ENCODE measurements at regions not wholly inside any gene's neighbourhood (a gene's known extent, or its start where the extent isn't known, plus 50 kb on each side); places are given as distances from the start of the nearest gene placed in this dataset.
"Not testable (repeated sequence)": the region's sequence is repeated elsewhere in the genome, so short reads cannot be mapped to it uniquely, and the experiment has no call there.

DNA sequence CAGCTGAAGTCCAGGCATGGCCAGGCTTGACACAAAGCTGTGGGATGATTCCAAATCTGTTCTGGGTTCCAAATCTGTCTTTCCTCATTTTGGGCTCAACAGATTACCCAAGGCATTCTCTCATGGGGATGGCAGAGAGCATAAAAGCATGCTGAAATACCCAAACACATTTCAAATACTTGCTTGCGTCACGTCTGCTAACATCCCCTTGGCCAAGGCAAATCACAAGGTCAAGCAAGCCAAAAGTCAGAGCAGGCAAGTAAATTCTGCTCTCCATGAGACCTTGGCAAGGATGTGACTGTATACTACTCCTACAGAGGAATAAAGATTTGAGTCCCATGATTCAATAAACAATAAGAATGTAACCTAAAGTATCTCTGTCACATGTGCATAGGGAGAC lies 306.7 kb downstream of the EPB41L4A start:
- no peak for DNase-seq

DNA sequence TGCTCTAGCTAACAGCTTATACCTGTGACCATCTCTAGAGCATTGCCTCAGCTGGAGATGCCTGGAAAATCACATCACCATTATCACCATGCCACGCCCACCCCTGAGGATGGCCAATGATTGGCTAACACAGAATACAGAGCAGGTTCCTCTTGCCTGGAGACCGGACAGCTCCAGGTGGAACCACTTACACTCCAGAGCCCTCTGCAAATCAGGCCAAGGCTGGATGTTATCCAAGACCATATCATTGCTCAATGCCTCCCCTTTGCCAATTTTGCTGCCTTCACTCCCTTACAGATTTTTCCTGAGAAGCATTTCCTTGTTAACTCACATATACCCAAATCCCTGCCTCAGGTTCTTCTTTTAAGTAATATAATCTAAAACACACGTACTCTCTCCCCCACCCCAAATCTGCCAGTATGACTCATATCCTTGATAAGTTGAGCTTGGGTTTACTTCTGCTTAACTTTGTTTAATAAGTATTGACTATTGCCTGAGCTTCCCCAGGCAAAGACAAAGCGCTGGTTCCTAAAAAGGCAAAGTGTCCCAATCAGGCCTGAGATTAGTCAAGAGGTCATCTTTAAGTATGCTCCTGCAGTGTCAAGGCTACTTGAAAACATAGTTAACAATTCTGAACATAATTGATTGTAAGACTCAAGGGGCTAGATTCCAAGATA lies 309.6 kb downstream of the EPB41L4A start:
- DNase-seq: no peak

DNA sequence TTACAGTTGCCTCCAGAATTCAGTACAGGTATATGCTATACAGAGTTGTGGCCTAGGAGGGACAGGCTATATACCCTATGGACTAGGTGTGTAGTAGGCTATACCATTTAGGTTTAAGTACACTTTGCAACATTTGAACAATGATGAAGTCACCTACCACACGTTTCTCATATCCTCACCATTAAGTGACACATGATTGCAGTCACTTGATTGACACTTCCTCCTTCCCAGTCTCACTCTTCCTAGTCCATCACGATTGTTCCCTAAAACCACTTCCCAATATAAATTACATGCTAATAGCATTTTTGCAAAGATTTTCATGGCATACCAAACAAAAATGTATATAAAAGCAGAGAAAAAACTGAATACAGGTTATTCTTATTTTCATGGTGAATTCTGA lies 312.2 kb downstream of the EPB41L4A start:
- DNase-seq: no peak

DNA sequence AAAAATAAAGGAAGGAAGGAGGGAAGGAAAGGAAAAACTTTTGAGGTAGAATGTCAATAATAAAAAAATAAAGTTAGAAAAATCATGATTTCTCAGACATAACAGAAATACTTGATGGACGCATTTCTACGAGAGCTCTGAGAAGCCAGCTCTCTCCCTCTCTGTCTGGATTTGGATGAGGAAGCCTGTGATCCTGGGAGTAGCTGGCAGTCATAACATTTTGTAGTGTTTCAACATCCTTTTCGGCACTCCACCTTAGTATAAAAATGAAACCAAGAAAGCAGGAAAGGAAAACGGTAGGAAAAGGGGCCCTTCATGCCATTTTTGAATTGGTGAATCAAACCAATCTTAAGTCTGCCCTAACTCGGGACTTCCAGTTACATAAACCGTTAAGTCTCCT lies 321.3 kb downstream of the EPB41L4A start:
- DNase-seq: no peak

DNA sequence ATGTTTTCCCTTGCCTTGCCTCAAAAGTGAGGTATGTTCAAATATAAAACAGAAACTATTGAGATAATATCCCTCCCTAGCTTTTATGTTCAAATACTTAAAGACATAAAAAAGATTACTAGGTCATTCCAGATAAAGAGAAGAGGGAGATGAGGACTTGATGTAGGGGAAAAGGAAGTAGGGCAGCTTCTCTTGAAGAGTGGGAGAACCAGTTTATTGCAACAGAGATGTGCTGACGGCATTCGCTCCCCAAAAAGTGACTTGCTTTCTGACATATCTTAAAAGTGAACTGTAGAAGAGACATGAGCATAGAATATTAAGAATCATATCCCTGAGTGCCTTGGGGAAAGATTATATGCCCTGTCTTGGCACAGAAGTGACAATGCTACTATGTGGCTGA lies 330.2 kb upstream of the NREP start:
- DNase-seq: no peak

DNA sequence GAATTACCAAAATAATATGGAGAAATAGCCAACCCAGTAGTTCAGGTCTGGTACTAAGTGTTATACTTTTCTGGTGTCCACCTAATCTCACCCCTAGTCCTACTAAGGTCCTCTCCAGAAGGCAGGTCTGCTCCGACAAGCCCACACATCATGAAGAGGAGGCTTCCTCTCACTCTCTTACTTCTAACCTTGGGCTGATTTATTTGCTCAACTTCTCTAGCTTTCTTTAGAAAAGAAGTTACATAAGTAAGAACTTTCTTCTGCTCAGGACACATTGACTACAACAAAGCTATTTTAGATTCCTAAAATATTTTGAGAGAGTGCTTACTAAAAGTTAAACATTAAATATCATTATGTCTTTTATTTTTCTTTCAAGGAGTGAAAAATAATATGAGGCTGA lies 329.7 kb upstream of the NREP start:
- no peak for DNase-seq

DNA sequence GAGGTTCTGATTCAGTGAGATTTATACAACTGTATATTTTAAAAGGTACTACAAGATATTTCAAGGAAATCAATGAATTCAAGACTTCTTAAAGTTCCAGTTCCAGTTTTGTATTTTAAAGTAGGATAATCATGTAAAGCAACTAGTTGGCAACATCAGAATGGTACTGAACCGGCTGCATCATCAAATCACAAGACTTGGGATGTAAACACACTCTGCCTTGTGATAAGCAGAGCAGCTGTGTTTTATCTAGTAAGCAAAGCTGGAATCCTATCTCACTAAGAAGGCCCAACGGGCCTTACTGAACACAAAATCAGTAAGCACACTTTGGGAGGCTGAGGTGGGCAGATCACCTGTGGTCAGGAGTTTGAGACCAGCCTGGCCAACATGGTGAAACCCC lies 327.2 kb upstream of the NREP start:
- no peak for DNase-seq

DNA sequence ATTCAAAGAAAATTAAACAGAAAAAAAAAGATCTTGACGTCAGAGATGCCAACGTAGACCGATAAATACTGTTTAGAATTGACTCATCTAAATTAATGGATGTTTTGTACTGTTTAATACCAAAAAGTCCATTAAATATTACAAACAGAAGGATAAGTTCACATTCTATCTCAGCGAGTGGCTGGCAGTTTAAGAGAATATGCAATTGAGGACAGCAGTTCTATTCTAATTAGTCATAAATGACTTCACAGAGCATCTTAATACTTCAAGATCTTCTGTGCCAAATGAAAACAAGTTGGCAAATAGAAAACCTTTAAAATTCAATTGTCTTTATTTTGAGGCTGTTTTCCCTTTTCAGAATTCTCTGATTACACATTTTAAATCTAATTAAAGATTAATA lies 326.6 kb upstream of the NREP start:
- no peak for DNase-seq

DNA sequence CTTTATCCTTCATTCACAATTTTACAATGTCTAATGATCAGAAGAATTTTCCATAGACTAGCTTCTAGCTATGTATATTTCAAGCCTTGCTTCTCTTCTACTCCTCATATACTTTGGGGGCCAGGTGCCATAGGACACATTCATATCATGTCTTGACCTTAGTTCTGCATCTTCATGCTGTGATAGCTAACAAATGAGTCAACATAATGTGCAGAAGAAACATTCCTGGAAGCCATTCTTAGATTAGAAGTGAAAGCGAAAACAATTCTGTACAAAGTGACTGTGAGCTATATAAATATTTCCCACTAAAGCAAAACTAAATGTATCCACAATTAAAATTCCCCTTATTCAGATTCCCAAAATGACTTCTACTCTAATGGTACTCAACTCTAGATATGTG lies 320.2 kb upstream of the NREP start:
- DNase-seq: no peak

DNA sequence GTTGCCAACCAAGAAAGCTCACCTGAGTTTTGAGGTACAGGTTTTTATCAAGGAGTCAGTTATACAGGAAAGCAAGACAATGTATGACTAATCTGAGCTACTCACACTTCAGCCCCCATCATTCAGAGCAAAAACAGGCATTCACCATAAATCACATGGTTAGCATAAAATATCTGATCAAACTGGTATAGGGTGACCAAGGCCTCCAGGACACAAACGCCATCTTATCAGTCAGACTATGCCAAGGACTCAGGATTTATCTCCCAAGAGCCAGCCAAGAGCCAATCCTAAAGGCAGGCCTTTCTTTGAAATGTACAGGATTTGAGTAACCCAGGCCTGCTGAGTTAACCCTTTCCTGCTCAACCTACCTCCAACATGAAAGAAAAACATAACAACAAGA lies 313.0 kb upstream of the NREP start:
- DNase-seq: no peak

DNA sequence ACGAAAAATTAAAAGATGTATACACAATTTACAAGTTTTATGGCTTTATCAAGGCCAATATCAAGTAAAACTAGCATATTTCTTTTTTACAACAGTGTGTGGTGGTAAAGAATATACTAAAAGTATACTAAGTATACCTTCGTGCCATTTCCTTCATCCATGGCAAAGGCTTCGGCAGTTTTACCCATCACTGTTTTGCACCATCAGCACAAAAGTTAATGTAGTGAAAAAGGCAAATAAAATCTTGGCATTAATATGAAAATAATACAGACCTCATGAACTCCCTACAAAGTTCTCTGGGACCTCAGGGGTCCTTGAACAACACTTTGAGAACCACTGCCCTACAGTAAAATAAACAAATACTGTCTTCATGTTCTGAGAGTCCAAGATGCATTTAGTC lies 312.3 kb upstream of the NREP start:
- DNase-seq: no peak

DNA sequence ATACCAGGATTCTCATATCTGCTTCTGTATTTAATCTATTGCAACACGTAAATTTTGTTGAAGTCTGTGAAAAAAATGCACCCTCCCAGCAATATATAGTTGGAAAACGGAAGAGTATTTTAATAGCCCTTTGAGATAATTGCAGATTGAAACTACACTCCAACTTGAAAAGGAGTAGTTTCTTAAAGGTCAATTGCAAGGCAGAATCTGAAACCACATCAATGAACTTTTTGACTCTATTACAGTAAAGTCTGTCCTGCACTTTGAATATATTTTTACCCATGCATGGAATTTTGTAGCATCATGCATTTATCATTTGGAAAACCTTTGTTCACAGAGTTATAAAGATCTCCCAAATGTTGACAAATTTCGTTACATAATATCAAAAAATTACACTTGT lies 311.6 kb upstream of the NREP start:
- DNase-seq: no peak

DNA sequence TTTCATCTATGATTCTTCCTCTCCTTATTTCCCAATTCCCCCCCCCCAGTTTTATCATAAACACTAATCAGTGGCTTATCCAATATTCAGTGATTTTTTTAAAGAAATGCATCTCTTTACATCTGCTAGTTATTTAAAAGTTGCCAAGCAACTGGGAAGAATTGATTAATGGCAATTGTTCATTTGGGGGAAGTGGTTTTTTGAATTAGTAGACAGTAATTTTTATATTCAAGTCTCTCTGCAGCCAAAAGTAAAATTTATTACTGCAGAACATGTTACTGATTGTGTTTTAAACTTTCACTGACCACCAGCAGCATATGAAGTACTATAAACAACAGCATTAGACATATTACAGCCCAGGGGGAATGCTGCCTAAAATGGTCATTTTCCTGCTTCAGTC lies 308.8 kb upstream of the NREP start:
- DNase-seq: no peak

DNA sequence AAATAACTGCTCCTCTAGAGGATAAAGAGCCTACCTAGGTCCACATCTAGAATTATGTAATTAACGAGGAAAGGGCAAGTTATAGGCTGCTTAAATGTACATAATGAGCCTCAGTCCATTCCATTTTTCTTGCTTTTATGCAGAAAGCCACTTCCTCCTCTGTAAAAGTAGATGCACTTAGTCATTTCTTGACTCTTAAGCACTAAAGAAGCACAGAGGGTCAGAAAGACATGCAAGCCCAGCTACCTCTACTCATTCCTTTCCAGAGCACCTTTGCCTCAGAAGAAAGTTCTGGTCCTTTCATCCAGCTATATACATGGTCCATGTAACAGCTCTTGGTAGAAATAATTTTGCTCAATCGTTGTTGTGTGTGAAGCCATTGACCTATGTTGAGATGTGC lies 308.0 kb upstream of the NREP start:
- no peak for DNase-seq

DNA sequence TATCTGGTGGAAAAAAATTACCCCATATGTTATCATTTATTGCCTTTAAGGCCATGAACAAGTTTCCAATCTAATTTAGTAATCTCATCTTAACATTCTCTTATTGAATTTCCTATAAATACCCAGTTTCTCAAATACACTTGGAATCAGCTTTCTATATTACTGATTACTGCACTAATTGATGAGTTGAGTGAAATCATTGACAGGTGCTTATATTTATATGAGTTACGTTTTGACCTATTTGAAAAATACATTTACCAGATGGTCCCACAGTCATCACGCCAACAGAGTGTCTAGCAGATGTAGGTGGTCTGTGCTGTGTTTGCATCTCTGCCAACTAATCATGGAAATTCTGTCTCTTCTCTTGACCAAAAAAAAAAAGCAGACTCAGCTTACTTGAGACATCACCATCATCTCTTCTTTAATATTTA lies 307.3 kb upstream of the NREP start:
- DNase-seq: no peak

DNA sequence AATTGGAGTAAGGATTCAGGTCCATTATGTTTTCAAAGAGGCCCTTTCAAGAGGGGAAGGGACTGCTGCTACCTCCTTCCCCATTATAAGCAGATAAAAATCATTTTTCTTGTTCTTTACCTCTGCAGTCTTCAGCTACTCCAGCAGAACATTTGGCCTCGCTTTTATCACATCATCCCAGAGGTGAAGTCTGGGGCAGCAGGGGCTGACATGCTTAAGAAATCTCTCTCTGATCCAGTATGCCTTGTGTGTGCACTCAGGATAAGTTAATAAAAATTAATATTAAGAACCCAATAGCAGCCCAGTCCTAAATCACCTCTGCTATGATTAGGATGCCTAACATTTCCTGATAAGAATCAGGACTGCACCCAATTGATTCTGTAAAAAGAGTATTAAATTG lies 306.9 kb upstream of the NREP start:
- DNase-seq: no peak

DNA sequence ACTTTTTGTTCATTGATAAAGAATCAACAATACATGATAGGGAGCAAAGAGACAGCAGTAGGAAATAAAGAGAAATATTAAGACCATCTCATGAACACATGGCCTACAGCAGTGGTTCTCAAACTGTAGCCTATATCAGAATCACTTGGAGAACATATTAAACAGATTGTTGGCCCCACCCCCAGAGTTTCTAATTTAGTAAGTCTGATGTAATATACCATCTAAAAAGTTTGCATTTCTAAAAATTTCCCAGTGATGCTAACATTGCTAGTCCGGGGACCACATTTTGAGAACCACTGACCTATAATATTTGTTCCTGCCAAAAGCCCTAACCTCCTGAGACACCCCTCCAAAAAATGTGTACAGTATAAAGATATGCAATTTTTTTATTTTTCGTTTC lies 306.2 kb upstream of the NREP start:
- DNase-seq: no peak

DNA sequence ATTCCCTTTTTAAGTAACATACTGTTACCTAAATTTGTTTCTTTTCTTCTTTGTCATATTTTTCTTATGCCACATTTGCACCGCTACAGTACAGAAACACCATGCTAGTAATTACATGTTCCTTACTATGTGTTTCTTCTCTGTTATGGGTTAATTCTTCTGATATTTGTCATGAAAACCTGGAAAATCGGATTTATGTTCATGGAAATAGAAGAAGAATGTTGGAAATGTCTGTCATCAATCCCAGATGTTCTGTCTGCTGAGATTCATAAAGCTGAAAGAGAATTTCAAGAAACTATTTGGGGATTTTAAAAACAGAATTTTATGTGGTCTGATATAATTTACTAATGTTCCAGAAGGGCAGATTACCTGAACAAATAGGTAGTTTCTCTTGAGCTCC lies 305.2 kb upstream of the NREP start:
- DNase-seq: no peak

DNA sequence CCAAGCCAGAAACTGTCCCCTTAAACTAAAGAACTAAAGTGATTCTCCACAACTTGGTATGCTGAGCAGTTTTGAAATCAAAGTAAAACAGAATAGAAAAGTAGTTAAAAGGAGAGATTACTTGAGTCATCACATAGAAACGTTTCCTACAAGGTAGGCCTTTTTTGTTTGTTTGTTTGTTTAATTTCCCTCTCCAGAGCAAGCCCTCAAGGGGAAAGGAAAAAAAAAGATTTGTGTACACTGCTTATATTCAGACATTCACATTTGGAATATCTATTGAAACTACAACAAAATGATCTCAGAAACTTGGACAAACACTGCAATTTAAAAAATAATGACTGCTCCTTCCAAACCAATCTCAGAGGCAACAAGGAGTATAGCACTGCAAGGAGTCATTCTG lies 304.7 kb upstream of the NREP start:
- no peak for DNase-seq

DNA sequence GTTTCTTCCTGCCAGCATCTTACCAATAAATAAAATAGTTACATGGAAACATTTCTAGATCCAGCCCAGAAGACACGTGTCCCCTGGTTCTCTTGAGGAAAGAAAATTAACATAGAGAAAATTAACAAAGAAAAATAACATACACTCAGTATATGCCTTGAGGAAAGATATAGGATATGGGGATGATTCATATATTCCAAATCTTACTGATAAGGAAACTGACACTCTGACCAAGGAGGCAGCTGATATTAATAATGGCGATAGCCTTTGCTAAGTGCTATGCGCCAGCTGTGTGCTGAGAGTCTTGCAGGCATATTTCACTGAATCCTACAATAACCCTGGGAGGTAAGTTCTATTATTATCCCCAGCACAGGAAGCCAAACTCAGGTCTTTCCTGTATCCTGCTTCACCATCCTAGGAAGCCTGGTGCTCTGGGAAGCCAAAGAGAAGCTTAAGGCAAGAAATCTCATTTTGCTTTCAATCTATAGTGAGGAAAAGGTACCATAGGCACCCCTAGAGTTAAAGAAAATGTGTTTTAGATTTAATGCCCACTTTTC lies 302.7 kb upstream of the NREP start:
- DNase-seq: no peak

DNA sequence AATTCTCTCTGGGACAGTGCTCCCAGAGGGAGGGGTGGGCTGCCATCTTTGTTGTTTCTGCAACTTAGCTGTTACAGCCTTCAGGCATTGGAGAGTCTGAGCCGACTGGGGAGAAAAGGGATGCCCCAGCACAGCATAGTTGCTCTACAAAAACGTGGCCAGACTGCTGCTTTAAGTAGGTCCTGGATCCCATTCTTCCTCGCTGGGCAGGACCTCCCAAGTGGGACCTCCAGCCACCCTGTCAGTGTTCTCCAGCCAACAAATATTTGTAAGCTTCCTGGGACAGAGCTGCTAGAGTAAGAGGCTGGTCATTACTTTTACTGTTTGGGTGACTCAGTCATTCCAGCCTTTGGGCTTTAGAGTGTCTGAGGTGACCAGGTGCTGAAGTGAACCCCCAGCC lies 292.7 kb upstream of the NREP start:
- no peak for DNase-seq

DNA sequence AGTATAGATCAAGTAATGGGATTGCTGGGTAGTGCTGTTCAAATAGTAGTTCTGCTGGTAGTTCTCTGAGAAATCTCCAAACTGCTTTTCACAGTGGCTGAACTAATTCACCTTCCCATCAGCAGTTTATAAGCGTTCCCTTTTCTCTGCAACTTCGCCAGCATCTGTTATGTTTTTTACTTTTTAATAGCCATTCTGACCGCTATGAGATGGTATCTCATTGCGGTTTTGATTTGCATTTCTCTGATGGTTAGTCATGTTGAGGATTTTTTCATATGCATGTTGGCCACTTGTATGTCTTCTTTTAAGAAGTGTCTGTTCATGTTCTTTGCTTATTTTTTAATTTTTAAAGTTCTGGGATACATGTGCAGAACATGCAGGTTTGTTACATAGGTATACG lies 279.2 kb upstream of the NREP start:
- no peak for DNase-seq

DNA sequence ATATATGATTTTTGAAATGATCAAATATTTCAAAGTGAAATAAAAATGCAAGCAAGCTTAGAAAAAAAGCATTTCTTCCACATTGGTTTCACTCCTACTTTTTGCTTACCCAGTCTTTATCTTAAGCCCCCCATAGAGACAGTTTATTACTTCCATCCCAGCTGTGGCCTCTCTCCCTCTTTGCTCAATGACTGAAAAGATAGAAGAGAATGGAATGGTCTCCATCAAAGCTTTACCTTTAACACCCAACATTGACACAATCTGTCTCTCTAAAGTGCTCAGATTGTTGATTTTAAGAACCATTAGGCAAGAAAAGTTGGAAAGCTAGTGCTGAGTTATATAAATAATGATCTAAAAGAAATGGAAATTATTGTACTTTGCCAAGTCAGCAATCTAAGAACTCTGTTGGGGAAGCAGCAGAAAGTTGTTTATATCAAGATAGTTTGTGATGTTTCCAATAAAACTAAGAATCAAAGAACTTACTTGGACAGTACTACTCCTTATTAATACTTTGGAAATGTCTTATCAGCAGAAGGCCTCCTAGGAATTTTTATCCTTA lies 277.5 kb upstream of the NREP start:
- no peak for DNase-seq

DNA sequence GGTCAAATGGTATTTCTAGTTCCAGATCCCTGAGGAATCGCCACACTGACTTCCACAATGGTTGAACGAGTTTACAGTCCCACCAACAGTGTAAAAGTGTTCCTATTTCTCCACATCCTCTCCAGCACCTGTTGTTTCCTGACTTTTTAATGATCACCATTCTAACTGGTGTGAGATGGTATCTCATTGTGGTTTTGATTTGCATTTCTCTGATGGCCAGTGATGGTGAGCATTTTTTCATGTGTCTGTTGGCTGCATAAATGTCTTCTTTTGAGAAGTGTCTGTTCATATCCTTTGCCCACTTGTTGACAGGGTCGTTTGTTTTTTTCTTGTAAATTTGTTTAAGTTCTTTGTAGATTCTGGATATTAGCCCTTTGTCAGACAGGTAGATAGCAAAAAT lies 269.9 kb upstream of the NREP start:
- not testable (repeated sequence) for DNase-seq

Measured in nucleus accumbens (tissue), 56 donors.